PFSK-1 (cell line): ENCODE measurements at regions not wholly inside any gene's neighbourhood (a gene's known extent, or its start where the extent isn't known, plus 50 kb on each side); places are given as distances from the start of the nearest gene placed in this dataset.

Experiments
- FOXP2 ChIP-seq: optimal IDR thresholded peaks from 2 replicates; pipeline ENCODE3; 2011; ENCODE audit warnings: borderline replicate concordance, control low read depth, inconsistent platforms; ENCODE audit not compliant: insufficient read depth; ENCODE audit errors: extremely low read length, extremely low read depth
- POLR2AphosphoS5 ChIP-seq: IDR thresholded peaks from 2 replicates; pipeline ENCODE4 v1.6.1; 2012; ENCODE audit warnings: low read depth, mild to moderate bottlenecking, control low read depth, low read length, moderate library complexity
- SIN3A ChIP-seq: IDR thresholded peaks from 2 replicates; pipeline ENCODE4 v1.6.1; 2012; ENCODE audit warnings: mild to moderate bottlenecking, low read length, moderate library complexity, borderline replicate concordance; ENCODE audit not compliant: insufficient read depth
- TAF1 ChIP-seq: IDR thresholded peaks from 2 replicates; pipeline ENCODE4 v1.6.1; 2012; ENCODE audit warnings: low read length, control low read depth, borderline replicate concordance; ENCODE audit not compliant: insufficient read depth
- TF ChIP-seq, protein P1 (sequence below), 2 experiments: IDR thresholded peaks; 2 replicates each; pipeline versions ENCODE4 v1.6.1 to v1.8.0; 2011 to 2012; ENCODE audit warnings: low read depth in 2 of 2, low read length in 2 of 2, control low read depth in 1 of 2, inconsistent platforms in 1 of 2, mild to moderate bottlenecking in 1 of 2, moderate library complexity in 1 of 2; ENCODE audit not compliant: insufficient read depth in 1 of 2

DNA sequence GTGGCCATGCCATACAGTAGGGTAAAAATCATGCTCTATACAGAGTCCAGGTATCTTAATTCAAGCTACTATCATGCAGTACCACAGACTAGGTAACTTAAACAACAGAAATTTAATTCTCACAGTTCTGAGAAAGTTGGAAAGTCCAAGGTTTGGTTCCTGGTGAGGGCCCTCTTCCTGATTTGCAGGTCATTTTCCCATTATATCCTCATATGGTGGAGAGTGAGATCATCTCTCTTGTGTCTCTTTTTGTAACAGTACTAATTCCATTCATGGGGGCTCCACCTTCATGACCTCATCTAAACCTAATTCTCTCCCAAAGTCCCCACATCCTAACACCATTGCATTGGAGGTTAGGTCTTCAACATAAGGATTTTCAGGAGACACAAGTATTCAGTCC is 335.0 kb upstream of the ACVR2A start:
- TF ChIP-seq FOXP2, result no peak
- no peak for TF ChIP-seq TAF1
- TF ChIP-seq, protein P1, sequence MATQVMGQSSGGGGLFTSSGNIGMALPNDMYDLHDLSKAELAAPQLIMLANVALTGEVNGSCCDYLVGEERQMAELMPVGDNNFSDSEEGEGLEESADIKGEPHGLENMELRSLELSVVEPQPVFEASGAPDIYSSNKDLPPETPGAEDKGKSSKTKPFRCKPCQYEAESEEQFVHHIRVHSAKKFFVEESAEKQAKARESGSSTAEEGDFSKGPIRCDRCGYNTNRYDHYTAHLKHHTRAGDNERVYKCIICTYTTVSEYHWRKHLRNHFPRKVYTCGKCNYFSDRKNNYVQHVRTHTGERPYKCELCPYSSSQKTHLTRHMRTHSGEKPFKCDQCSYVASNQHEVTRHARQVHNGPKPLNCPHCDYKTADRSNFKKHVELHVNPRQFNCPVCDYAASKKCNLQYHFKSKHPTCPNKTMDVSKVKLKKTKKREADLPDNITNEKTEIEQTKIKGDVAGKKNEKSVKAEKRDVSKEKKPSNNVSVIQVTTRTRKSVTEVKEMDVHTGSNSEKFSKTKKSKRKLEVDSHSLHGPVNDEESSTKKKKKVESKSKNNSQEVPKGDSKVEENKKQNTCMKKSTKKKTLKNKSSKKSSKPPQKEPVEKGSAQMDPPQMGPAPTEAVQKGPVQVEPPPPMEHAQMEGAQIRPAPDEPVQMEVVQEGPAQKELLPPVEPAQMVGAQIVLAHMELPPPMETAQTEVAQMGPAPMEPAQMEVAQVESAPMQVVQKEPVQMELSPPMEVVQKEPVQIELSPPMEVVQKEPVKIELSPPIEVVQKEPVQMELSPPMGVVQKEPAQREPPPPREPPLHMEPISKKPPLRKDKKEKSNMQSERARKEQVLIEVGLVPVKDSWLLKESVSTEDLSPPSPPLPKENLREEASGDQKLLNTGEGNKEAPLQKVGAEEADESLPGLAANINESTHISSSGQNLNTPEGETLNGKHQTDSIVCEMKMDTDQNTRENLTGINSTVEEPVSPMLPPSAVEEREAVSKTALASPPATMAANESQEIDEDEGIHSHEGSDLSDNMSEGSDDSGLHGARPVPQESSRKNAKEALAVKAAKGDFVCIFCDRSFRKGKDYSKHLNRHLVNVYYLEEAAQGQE (IDR thresholded peaks at IDR 0.05; ENCODE audit: insufficient read depth in 1 of 2, low read depth in 2 of 2, low read length in 2 of 2), result no peak
- TF ChIP-seq SIN3A, result no peak
- no peak for TF ChIP-seq POLR2AphosphoS5

DNA sequence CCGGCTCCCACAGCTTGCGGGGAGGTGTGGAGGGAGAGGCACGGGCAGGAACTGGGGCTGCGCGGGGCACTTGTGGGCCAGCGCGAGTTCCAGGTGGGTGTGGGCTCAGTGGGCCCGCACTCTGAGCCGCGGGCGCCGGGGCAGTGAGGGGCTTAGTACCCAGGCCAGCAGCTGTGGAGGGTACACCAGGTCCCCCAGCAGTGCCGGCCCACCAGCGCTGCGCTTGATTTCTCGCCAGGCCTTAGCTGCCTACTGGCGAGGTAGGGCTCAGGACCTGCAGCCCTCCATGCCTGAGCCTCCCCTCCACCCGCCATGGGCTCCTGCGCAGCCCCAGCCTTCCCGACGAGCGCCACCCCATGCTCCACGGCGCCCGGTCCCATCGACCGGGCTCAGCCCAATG is 337.9 kb upstream of the ACVR2A start:
- TF ChIP-seq SIN3A, result no peak
- TF ChIP-seq POLR2AphosphoS5, result no peak
- TF ChIP-seq, protein P1 (IDR thresholded peaks at IDR 0.05; ENCODE audit: insufficient read depth in 1 of 2, low read depth in 2 of 2, low read length in 2 of 2), result no peak
- TF ChIP-seq FOXP2, result no peak
- TF ChIP-seq TAF1, result no peak

DNA sequence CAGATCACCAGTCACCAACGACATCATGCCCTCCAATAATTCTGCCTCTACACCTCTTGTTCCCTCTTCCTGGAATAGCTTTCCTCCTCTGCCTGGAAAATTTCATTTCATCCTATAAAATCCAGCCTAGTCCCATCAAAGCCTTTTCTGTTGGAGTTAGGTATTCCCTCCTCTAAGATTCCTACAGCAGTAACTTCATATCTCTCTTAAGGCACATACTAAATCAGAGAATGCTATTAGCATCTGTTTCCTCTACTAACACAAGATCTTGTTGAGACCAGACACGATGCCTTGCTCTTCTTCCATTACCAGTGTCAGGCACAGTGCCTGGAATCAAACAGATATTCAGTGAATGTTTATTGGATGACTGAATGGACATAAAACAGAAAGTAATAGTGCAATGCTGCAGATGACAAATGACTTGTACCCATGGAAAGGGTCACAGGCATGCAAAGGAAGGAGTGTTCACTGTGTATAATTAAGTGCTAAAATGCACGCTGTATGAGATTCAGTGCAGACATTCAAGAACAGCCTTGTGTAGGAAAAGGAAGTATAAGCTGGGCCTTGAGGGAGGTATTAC is 342.0 kb upstream of the ACVR2A start:
- TF ChIP-seq TAF1 (no peak), FOXP2 (no peak), POLR2AphosphoS5 (no peak), SIN3A (no peak)
- TF ChIP-seq, protein P1 (IDR thresholded peaks at IDR 0.05; ENCODE audit: insufficient read depth in 1 of 2, low read depth in 2 of 2, low read length in 2 of 2), result no peak

DNA sequence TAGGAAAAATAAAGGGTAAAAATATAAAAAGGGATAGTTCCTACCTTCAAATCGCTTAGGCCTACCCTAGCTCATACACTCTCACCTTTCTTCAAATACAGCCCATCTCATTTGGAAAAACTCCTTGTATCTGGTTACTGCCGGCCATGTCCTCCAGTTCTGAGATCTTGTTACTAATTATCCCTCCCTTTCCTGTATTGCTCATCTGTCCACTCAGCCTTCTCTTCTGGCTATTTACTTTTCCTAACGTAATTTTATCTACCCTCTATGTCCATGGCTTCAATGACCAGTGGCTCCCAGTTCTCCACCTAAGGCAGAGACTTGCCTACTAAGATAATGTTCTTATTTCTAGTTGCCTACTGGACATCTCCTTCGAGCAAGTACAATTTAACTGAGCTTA is 342.9 kb upstream of the ACVR2A start:
- TF ChIP-seq POLR2AphosphoS5 (no peak), FOXP2 (no peak), SIN3A (no peak), TAF1 (no peak)
- TF ChIP-seq, protein P1 (IDR thresholded peaks at IDR 0.05; ENCODE audit: insufficient read depth in 1 of 2, low read depth in 2 of 2, low read length in 2 of 2), result no peak

DNA sequence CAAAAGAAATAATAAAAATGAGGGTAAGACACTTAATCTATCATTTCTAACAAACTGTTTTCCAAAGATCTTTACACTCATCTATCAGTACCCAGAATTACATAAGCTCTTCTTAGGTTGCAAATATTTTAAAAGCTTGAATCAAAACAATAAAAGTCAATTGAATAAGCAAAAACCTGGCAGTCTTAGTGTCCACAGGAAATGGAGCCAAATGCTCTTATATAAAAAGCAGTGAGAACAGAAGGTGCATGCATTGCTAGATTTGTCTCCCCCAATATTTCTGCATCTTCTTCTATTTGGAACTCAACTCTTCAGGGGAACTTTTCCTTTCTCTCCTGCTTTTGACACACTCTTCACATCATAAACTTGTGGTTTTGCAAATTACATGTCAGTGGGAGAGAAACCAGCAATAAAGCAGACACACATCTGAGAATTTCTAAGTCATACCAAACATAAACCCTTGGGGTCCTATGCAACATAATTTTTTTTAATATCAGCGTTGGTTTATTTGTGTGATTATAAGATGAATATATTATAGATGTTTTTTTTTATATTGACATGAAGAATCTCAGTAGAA is 343.9 kb upstream of the ACVR2A start:
- TF ChIP-seq, protein P1 (IDR thresholded peaks at IDR 0.05; ENCODE audit: insufficient read depth in 1 of 2, low read depth in 2 of 2, low read length in 2 of 2), result no peak
- TF ChIP-seq POLR2AphosphoS5 (no peak), SIN3A (no peak), TAF1 (no peak), FOXP2 (no peak)
